BE2C (cell line): ENCODE measurements at regions not wholly inside any gene's neighbourhood (a gene's known extent, or its start where the extent isn't known, plus 50 kb on each side); places are given as distances from the start of the nearest gene placed in this dataset.

Experiments
- DNase-seq: peaks from one replicate; pipeline ENCODE4 v3.0.0-alpha.2; 2020
- H3K27me3 ChIP-seq: fragments of 250-450 bp; sonication (Bioruptor Pico); 2 replicates; pipeline ENCODE4 v1.5.1; 2020; ENCODE audit warnings: mild to moderate bottlenecking
- H3K36me3 ChIP-seq: fragments of 250-450 bp; sonication (Bioruptor Pico); 2 replicates; pipeline ENCODE4 v1.5.1; 2020; ENCODE audit warnings: mild to moderate bottlenecking
- H3K4me1 ChIP-seq: fragments of 250-450 bp; sonication (Bioruptor Pico); 2 replicates; pipeline ENCODE4 v1.5.1; 2020
- H3K4me3 ChIP-seq: 2 replicates; pipeline ENCODE4 v1.5.1; 2011; ENCODE audit warnings: low read depth, low read length
- H3K9me3 ChIP-seq: fragments of 250-450 bp; sonication (Bioruptor Pico); 2 replicates; pipeline ENCODE4 v1.5.1; 2020
- TF ChIP-seq, protein P1 (sequence below): IDR thresholded peaks from 2 replicates; pipeline ENCODE4 v1.5.1; 2012; ENCODE audit warnings: mild to moderate bottlenecking, low read depth, low read length

DNA sequence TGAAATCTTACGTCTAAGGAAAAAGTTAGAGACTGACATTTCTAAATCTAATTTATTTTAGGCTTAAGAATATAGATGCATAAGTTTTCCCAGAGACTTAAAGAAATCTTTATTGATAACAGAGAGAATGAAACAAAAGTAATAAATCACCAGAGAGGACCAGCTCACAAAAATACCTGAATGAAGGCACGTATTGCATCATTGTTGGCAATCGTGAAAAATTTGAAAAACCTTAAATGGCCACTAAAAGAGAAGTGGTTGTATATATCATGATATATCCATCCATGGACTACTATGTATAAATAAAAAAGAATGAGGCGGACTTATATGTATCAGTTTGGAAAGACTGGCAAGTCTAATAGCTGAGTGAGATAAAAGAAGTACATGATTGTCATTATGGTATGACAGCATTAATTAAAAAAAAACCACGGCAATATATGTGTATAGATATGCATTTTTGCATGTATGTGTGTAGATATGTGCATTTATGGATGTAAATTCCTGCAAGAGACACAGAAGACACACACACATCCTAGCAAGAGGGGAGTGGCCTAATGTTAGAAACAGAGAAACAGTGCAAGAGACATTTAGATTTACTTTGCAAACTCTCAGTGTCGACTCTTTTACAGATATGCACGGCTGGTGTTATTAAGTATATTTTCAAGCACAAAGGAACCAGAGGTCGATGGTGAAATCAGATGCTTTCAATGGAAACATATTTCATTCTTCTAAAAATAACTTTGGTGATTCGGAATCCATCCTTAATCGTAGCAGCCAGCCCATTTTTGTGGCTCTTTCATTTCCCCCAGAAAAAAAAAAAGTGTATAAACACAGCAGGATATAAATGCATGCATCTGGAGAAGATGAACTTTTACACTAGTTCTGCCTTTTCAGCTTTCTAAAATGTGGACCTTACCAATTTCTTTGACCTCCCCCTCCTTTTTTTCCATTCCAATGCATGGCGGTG is 156.1 kb upstream of the SALL4 start:
- TF ChIP-seq, protein P1, sequence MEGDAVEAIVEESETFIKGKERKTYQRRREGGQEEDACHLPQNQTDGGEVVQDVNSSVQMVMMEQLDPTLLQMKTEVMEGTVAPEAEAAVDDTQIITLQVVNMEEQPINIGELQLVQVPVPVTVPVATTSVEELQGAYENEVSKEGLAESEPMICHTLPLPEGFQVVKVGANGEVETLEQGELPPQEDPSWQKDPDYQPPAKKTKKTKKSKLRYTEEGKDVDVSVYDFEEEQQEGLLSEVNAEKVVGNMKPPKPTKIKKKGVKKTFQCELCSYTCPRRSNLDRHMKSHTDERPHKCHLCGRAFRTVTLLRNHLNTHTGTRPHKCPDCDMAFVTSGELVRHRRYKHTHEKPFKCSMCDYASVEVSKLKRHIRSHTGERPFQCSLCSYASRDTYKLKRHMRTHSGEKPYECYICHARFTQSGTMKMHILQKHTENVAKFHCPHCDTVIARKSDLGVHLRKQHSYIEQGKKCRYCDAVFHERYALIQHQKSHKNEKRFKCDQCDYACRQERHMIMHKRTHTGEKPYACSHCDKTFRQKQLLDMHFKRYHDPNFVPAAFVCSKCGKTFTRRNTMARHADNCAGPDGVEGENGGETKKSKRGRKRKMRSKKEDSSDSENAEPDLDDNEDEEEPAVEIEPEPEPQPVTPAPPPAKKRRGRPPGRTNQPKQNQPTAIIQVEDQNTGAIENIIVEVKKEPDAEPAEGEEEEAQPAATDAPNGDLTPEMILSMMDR: no peak
- H3K4me1 ChIP-seq: peaks cover 3% of the 10 kb centered on the region; the same call in 1 of the 2 replicates
- H3K36me3 ChIP-seq: no peaks in the 10 kb centered on the region
- no peaks in the 10 kb centered on the region for H3K9me3 ChIP-seq
- H3K27me3 ChIP-seq: no peaks in the 10 kb centered on the region
- H3K4me3 ChIP-seq: no peak overlapping the region
- no peak for DNase-seq

- Histone ChIP-seq H3K9me3 (no peaks in the 10 kb centered on the region), H3K27me3 (no peaks in the 10 kb centered on the region), H3K4me3 (no peak overlapping the region), H3K36me3 (no peaks in the 10 kb centered on the region), H3K4me1 (peaks cover 3% of the 10 kb centered on the region; the same call in 1 of the 2 replicates)
- DNase-seq: no peak
- TF ChIP-seq, protein P1: no peak
Observed at GRCh38 chr20:51955756-51956155, 153.4 kb upstream of the SALL4 start.

GRCh38 chr20:51953731-51954340 is 151.5 kb upstream of the SALL4 start:
- DNase-seq: no peak
- no peaks in the 10 kb centered on the region for H3K36me3 ChIP-seq
- TF ChIP-seq, protein P1: no peak

DNA sequence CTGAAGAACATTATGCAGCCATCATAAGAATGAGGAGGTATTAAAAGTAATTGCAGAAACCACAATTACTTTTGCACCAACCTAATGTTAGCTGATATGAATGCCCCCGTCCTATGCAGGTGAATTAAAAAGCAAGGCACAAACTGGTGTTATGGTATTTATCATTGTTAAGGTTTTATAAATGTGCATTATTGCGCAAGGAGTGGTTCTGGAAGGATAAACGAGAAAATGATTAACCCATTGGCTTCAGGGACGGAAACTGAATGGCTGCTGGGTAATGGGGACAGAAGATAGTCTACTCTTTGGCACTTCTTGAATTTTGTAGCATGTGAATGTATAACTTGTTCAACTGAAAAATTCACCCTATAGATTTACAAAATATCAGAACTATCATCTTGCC is 148.6 kb upstream of the SALL4 start:
- no peak for DNase-seq
- TF ChIP-seq, protein P1: no peak
- Histone ChIP-seq H3K4me1 (no peaks in the 10 kb centered on the region), H3K4me3 (no peak overlapping the region), H3K9me3 (no peaks in the 10 kb centered on the region), H3K36me3 (no peaks in the 10 kb centered on the region), H3K27me3 (no peaks in the 10 kb centered on the region)

More at GRCh38 chr20:51953731-51954340, 151.5 kb upstream of the SALL4 start:
- Histone ChIP-seq H3K4me3 (no peak overlapping the region), H3K27me3 (no peaks in the 10 kb centered on the region), H3K9me3 (no peaks in the 10 kb centered on the region), H3K4me1 (no peaks in the 10 kb centered on the region; the same call in 1 of the 2 replicates)

- DNase-seq: no peak
- H3K4me3 ChIP-seq: no peak overlapping the region
- no peaks in the 10 kb centered on the region for H3K9me3 ChIP-seq
- H3K36me3 ChIP-seq: no peaks in the 10 kb centered on the region
- no peaks in the 10 kb centered on the region for H3K27me3 ChIP-seq
- no peaks in the 10 kb centered on the region for H3K4me1 ChIP-seq
- TF ChIP-seq, protein P1: no peak
Observed at GRCh38 chr20:51946586-51946985, 144.3 kb upstream of the SALL4 start.

GRCh38 chr20:51945881-51946280 is 143.6 kb upstream of the SALL4 start:
- no peaks in the 10 kb centered on the region for H3K27me3 ChIP-seq
- H3K4me1 ChIP-seq: no peaks in the 10 kb centered on the region
- no peaks in the 10 kb centered on the region for H3K36me3 ChIP-seq
- no peak overlapping the region for H3K4me3 ChIP-seq
- H3K9me3 ChIP-seq: no peaks in the 10 kb centered on the region
- TF ChIP-seq, protein P1: no peak
- no peak for DNase-seq
